ENCODE measurements at regions not wholly inside any gene's neighbourhood (a gene's known extent, or its start where the extent isn't known, plus 50 kb on each side); places are given as distances from the start of the nearest gene placed in this dataset.
"Not testable (repeated sequence)": the region's sequence is repeated elsewhere in the genome, so short reads cannot be mapped to it uniquely, and the experiment has no call there.

GRCh38 chr1:146474216-146474615 is 245.4 kb upstream of the NOTCH2NLA start:
- not testable (repeated sequence) for H3K36me3 Mint-ChIP-seq (ENCODE audit: low read depth); H3K27ac Mint-ChIP-seq; H3K4me1 Mint-ChIP-seq; H3K9me3 Mint-ChIP-seq; DNase-seq; H3K4me3 Mint-ChIP-seq; H3K27me3 Mint-ChIP-seq; ATAC-seq

GRCh38 chr1:146472192-146472861 is 243.5 kb upstream of the NOTCH2NLA start:
- ATAC-seq: peak; percentile 100
- not testable (repeated sequence) for H3K27me3 Mint-ChIP-seq; H3K36me3 Mint-ChIP-seq (ENCODE audit: low read depth); H3K4me1 Mint-ChIP-seq; H3K9me3 Mint-ChIP-seq
- Mint-ChIP-seq H3K4me3 (peak overlapping the region; percentile 77), H3K27ac (peak overlapping the region; percentile 59)
- DNase-seq: peak; percentile 80

- H3K27me3 Mint-ChIP-seq; H3K36me3 Mint-ChIP-seq (ENCODE audit: low read depth); H3K4me3 Mint-ChIP-seq; H3K4me1 Mint-ChIP-seq; H3K27ac Mint-ChIP-seq; DNase-seq; H3K9me3 Mint-ChIP-seq; ATAC-seq: not testable (repeated sequence)
Measured at GRCh38 chr1:146459939-146460338, 231.1 kb upstream of the NOTCH2NLA start.

- H3K27ac Mint-ChIP-seq; H3K27me3 Mint-ChIP-seq; H3K9me3 Mint-ChIP-seq; ATAC-seq; DNase-seq; H3K4me1 Mint-ChIP-seq; H3K4me3 Mint-ChIP-seq; H3K36me3 Mint-ChIP-seq (ENCODE audit: low read depth): not testable (repeated sequence)
Measured at GRCh38 chr1:146459308-146459707, 230.5 kb upstream of the NOTCH2NLA start.

- H3K27ac Mint-ChIP-seq; ATAC-seq; H3K36me3 Mint-ChIP-seq (ENCODE audit: low read depth); H3K4me1 Mint-ChIP-seq; H3K4me3 Mint-ChIP-seq; H3K9me3 Mint-ChIP-seq; DNase-seq; H3K27me3 Mint-ChIP-seq: not testable (repeated sequence)
Measured at GRCh38 chr1:146448877-146449246, 220.0 kb upstream of the NOTCH2NLA start.

GRCh38 chr1:146448212-146448876 is 219.5 kb upstream of the NOTCH2NLA start:
- not testable (repeated sequence) for H3K4me3 Mint-ChIP-seq; H3K4me1 Mint-ChIP-seq; H3K9me3 Mint-ChIP-seq; H3K27me3 Mint-ChIP-seq; ATAC-seq; H3K36me3 Mint-ChIP-seq (ENCODE audit: low read depth); H3K27ac Mint-ChIP-seq
- peak; percentile 53 for DNase-seq

GRCh38 chr1:146443871-146444222 is 215.0 kb upstream of the NOTCH2NLA start:
- not testable (repeated sequence) for H3K27ac Mint-ChIP-seq; H3K27me3 Mint-ChIP-seq; ATAC-seq; H3K36me3 Mint-ChIP-seq (ENCODE audit: low read depth); H3K9me3 Mint-ChIP-seq; H3K4me1 Mint-ChIP-seq
- peak overlapping the region; percentile 76 for H3K4me3 Mint-ChIP-seq
- DNase-seq: peak; percentile 20

GRCh38 chr1:146443088-146443870 is 214.5 kb upstream of the NOTCH2NLA start:
- DNase-seq: peak; percentile 5
- not testable (repeated sequence) for H3K36me3 Mint-ChIP-seq (ENCODE audit: low read depth); H3K27ac Mint-ChIP-seq; H3K4me3 Mint-ChIP-seq; H3K4me1 Mint-ChIP-seq; H3K9me3 Mint-ChIP-seq; ATAC-seq; H3K27me3 Mint-ChIP-seq

GRCh38 chr1:146438543-146438942 is 209.7 kb upstream of the NOTCH2NLA start:
- not testable (repeated sequence) for H3K27me3 Mint-ChIP-seq; ATAC-seq; H3K4me3 Mint-ChIP-seq; H3K27ac Mint-ChIP-seq; H3K4me1 Mint-ChIP-seq; H3K36me3 Mint-ChIP-seq (ENCODE audit: low read depth); DNase-seq; H3K9me3 Mint-ChIP-seq

GRCh38 chr1:146416642-146417041 is 187.8 kb upstream of the NOTCH2NLA start:
- H3K27ac Mint-ChIP-seq; H3K4me1 Mint-ChIP-seq; H3K4me3 Mint-ChIP-seq; DNase-seq; ATAC-seq; H3K36me3 Mint-ChIP-seq (ENCODE audit: low read depth); H3K9me3 Mint-ChIP-seq; H3K27me3 Mint-ChIP-seq: not testable (repeated sequence)

- H3K27ac Mint-ChIP-seq; H3K36me3 Mint-ChIP-seq (ENCODE audit: low read depth); H3K27me3 Mint-ChIP-seq; H3K9me3 Mint-ChIP-seq; ATAC-seq; DNase-seq: not testable (repeated sequence)
- peak overlapping the region; percentile 29 for H3K4me3 Mint-ChIP-seq
- H3K4me1 Mint-ChIP-seq: peaks cover 11% of the 10 kb centered on the region
Measured at GRCh38 chr1:146415017-146415416, 186.2 kb upstream of the NOTCH2NLA start.

GRCh38 chr1:146413911-146414310 is 185.1 kb upstream of the NOTCH2NLA start:
- DNase-seq; H3K27ac Mint-ChIP-seq; ATAC-seq; H3K27me3 Mint-ChIP-seq; H3K36me3 Mint-ChIP-seq (ENCODE audit: low read depth); H3K4me3 Mint-ChIP-seq; H3K9me3 Mint-ChIP-seq: not testable (repeated sequence)
- peaks cover 15% of the 10 kb centered on the region for H3K4me1 Mint-ChIP-seq

GRCh38 chr1:146411923-146412322 is 183.1 kb upstream of the NOTCH2NLA start:
- not testable (repeated sequence) for DNase-seq; H3K27me3 Mint-ChIP-seq; H3K36me3 Mint-ChIP-seq (ENCODE audit: low read depth); H3K9me3 Mint-ChIP-seq
- Mint-ChIP-seq H3K4me1 (peaks cover 15% of the 10 kb centered on the region), H3K27ac (peak overlapping the region; percentile 70), H3K4me3 (peak overlapping the region; percentile 44)
- peak; percentile 75 for ATAC-seq

GRCh38 chr1:146409817-146410441 is 181.1 kb upstream of the NOTCH2NLA start:
- Mint-ChIP-seq H3K4me1 (peaks cover 12% of the 10 kb centered on the region), H3K4me3 (peak overlapping the region; percentile 53), H3K27ac (peak overlapping the region; percentile 77)
- H3K9me3 Mint-ChIP-seq; DNase-seq; H3K27me3 Mint-ChIP-seq; H3K36me3 Mint-ChIP-seq (ENCODE audit: low read depth): not testable (repeated sequence)
- ATAC-seq: peak; percentile 91

Measured in activated naive CD8-positive, alpha-beta T cell treated with anti-CD3 and anti-CD28 coated beads, Interleukin-2, amount 50 U/mL, for 24 hours (primary cell).